ACC112 (cell line): ENCODE measurements at regions not wholly inside any gene's neighbourhood (a gene's known extent, or its start where the extent isn't known, plus 50 kb on each side); places are given as distances from the start of the nearest gene placed in this dataset.

ENCODE experiments used
- H2AFZ ChIP-seq: fragments of 200-600 bp; sonication (generic); one replicate; pipeline ENCODE4 v1.6.0; 2017; ENCODE audit warnings: antibody characterized with exemption, low read length; ENCODE audit not compliant: unreplicated experiment
- H3K27ac ChIP-seq: fragments of 200-600 bp; sonication (generic); 2 replicates; pipeline ENCODE4 v1.5.1; 2014; ENCODE audit warnings: low read depth, mild to moderate bottlenecking, antibody characterized with exemption, low read length, moderate library complexity
- H3K27me3 ChIP-seq: fragments of 200-600 bp; sonication (generic); 2 replicates; pipeline ENCODE4 v1.6.1; 2014; ENCODE audit warnings: mild to moderate bottlenecking, antibody characterized with exemption, low read length, moderate library complexity, mixed read lengths; ENCODE audit not compliant: insufficient read depth
- H3K36me3 ChIP-seq: fragments of 200-600 bp; sonication (generic); 2 replicates; pipeline ENCODE4 v1.6.1; 2016; ENCODE audit warnings: mild to moderate bottlenecking, antibody characterized with exemption, low read length, moderate library complexity, mixed read lengths; ENCODE audit not compliant: insufficient read depth
- H3K4me1 ChIP-seq: fragments of 200-600 bp; sonication (generic); one replicate; pipeline ENCODE4 v1.6.1; 2016; ENCODE audit warnings: low read length, mixed read lengths; ENCODE audit not compliant: insufficient read depth, unreplicated experiment, control insufficient read depth
- H3K4me3 ChIP-seq: fragments of 200-600 bp; sonication (generic); 2 replicates; pipeline ENCODE4 v1.5.1; 2014; ENCODE audit warnings: mild to moderate bottlenecking, low read depth, low read length
- H3K79me2 ChIP-seq: fragments of 200-600 bp; sonication (generic); one replicate; pipeline ENCODE4 v1.6.0; 2016; ENCODE audit warnings: low read length; ENCODE audit not compliant: control insufficient read depth, unreplicated experiment, insufficient read depth

DNA sequence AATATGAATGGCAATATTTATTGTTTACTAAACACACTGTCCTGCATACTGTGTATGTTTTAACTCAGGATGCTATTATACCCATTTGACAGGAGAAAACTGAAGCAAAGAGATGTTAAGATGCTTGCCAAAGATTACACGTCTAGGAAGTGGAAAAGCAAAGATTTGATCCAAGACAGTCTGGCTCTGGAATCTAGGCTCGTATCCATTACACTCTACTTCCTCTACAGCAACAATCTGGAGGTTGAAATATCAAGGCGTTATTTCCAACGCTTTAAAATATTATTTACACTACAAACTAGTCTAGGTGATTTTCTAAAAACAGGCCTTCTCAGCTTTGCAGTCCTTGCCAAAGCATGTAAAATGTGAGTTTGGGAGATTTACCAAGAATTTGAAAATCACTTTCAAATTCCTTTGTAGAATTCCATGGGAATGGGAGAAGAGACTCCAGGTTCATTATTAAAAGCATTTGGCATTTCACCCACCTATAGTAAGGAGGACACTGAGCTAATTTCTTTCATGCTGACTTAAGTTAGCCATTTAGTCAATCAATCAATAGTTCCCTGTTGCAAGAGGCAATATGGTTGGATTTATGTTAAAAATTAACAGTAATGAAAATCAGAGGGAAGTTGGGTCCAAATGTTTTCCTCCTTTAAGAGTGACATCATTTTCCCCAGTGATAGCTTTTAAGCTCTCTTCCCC is 356.3 kb upstream of the SMARCA2 start:
- H3K27ac ChIP-seq: no peak overlapping the region
- H3K79me2 ChIP-seq: no peaks in the 10 kb centered on the region
- H2AFZ ChIP-seq: no peak overlapping the region
- H3K4me1 ChIP-seq: no peaks in the 10 kb centered on the region
- no peaks in the 10 kb centered on the region for H3K36me3 ChIP-seq
- H3K27me3 ChIP-seq: no peaks in the 10 kb centered on the region
- no peak overlapping the region for H3K4me3 ChIP-seq

GRCh38 chr9:1659363-1659690 is 355.8 kb upstream of the SMARCA2 start:
- no peaks in the 10 kb centered on the region for H3K36me3 ChIP-seq
- no peak overlapping the region for H3K4me3 ChIP-seq
- no peak overlapping the region for H2AFZ ChIP-seq
- no peak overlapping the region for H3K27ac ChIP-seq
- no peaks in the 10 kb centered on the region for H3K79me2 ChIP-seq
- H3K27me3 ChIP-seq: no peaks in the 10 kb centered on the region
- no peaks in the 10 kb centered on the region for H3K4me1 ChIP-seq

GRCh38 chr9:1668441-1668840 is 346.7 kb upstream of the SMARCA2 start:
- Histone ChIP-seq H3K4me1 (no peaks in the 10 kb centered on the region), H3K27ac (no peak overlapping the region), H3K36me3 (no peaks in the 10 kb centered on the region), H3K4me3 (no peak overlapping the region), H2AFZ (no peak overlapping the region), H3K27me3 (no peaks in the 10 kb centered on the region), H3K79me2 (no peaks in the 10 kb centered on the region)

- H3K4me3 ChIP-seq: no peak overlapping the region
- no peak overlapping the region for H2AFZ ChIP-seq
- H3K79me2 ChIP-seq: no peaks in the 10 kb centered on the region
- H3K4me1 ChIP-seq: no peaks in the 10 kb centered on the region
- H3K36me3 ChIP-seq: no peaks in the 10 kb centered on the region
- no peaks in the 10 kb centered on the region for H3K27me3 ChIP-seq
- H3K27ac ChIP-seq: no peak overlapping the region
Observed at GRCh38 chr9:1673300-1673699, 341.8 kb upstream of the SMARCA2 start.

GRCh38 chr9:1676771-1677170 is 338.4 kb upstream of the SMARCA2 start:
- Histone ChIP-seq H3K27ac (no peak overlapping the region), H3K4me3 (no peak overlapping the region), H3K79me2 (no peaks in the 10 kb centered on the region), H3K36me3 (no peaks in the 10 kb centered on the region), H3K27me3 (no peaks in the 10 kb centered on the region), H3K4me1 (no peaks in the 10 kb centered on the region), H2AFZ (no peak overlapping the region)

DNA sequence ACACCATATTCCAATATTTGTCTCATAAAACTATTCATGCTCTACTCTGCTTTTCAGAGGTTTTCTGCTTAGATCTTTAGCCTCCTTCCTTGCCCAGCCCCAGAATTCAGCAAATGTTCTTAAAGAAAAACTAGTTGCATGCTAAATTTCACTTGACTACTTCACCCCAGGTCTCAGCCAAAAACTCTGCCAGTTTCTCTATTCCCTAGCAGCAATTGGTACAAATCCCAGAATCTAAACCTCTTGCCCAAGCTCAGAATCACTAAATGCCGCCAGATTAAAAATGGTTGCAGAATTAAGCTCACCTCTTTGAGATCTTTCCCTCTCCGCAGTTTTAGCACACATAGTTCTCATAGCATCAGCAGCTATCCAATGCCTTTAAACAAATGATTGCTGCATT is 331.2 kb upstream of the SMARCA2 start:
- Histone ChIP-seq H3K36me3 (no peaks in the 10 kb centered on the region), H3K4me3 (no peak overlapping the region), H3K4me1 (no peaks in the 10 kb centered on the region)

GRCh38 chr9:1698991-1699390 is 316.2 kb upstream of the SMARCA2 start:
- Histone ChIP-seq H2AFZ (no peak overlapping the region), H3K36me3 (no peaks in the 10 kb centered on the region), H3K79me2 (no peaks in the 10 kb centered on the region), H3K27me3 (no peaks in the 10 kb centered on the region), H3K4me3 (no peak overlapping the region), H3K27ac (no peak overlapping the region), H3K4me1 (no peaks in the 10 kb centered on the region)

More for the DNA sequence above, 331.2 kb upstream of the SMARCA2 start:
- no peaks in the 10 kb centered on the region for H3K27me3 ChIP-seq
- H3K27ac ChIP-seq: no peak overlapping the region
- H2AFZ ChIP-seq: no peak overlapping the region
- H3K79me2 ChIP-seq: no peaks in the 10 kb centered on the region

- Histone ChIP-seq H3K27ac (no peak overlapping the region), H3K4me1 (no peaks in the 10 kb centered on the region), H3K27me3 (no peaks in the 10 kb centered on the region), H3K36me3 (no peaks in the 10 kb centered on the region), H3K79me2 (no peaks in the 10 kb centered on the region), H2AFZ (no peak overlapping the region), H3K4me3 (no peak overlapping the region)
Observed at GRCh38 chr9:1701113-1701512, 314.0 kb upstream of the SMARCA2 start.

DNA sequence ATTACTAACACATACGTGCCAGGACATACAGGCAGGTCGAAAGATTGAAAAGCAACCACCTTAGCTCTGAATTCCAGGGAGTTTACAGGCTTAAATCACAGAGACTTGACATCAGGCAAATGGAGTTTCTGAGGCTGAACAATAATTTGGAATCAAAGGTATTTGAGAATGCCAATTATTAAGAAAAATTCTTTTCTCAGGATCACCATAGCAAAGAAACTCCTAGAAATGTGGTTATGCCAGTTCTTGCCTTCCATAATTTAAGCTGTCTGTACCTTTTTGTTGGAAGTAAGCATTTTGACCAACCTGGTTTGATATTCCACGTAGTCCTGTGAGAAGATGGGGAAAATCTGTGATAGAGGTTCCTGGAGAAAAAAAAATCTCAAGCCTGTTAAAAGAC is 312.4 kb upstream of the SMARCA2 start:
- Histone ChIP-seq H3K4me1 (no peaks in the 10 kb centered on the region), H3K36me3 (no peaks in the 10 kb centered on the region), H3K27me3 (no peaks in the 10 kb centered on the region), H3K4me3 (no peak overlapping the region), H2AFZ (no peak overlapping the region), H3K79me2 (no peaks in the 10 kb centered on the region), H3K27ac (no peak overlapping the region)

DNA sequence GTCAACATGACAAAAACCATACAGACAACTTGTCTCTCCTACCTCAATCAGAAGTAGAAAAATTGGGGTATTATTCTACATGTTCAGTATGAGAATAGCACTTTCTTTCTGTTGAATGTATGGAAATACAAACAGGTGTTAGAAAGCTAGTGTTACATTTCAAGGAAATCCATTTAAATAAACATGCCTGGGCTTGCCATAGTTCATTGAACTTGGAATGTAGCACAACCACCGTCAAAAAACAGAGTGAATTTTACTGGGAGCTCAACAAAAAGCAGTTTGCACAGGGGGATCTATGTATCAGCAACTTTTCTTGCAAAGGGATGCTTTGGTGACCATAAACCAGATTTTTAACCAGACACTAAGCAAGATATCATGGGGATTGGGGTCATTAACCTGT is 307.9 kb upstream of the SMARCA2 start:
- Histone ChIP-seq H3K79me2 (no peaks in the 10 kb centered on the region), H3K4me1 (no peaks in the 10 kb centered on the region), H2AFZ (no peak overlapping the region), H3K36me3 (no peaks in the 10 kb centered on the region), H3K27ac (no peak overlapping the region), H3K27me3 (no peaks in the 10 kb centered on the region), H3K4me3 (no peak overlapping the region)

DNA sequence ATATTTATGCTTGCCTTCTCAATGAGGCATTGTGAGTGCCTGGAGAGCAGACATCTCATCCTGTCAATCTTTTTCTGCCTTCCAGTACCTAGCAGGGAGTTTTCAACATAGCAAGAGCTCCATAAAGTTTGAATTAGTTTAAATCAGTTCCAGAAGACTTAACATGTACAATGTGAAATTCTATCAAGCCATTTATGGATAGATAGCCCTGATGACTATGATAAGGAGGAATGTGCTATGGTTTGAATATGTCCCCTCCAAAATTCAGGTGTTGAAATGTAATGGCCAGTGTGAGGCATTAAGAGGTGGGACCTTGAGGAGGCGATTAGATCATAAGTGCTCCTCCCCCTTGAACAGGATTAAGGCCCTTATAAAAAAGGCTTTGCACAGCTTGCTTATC is 306.9 kb upstream of the SMARCA2 start:
- Histone ChIP-seq H3K27ac (no peak overlapping the region), H3K79me2 (no peaks in the 10 kb centered on the region)

More for the DNA sequence above, 306.9 kb upstream of the SMARCA2 start:
- Histone ChIP-seq H3K4me1 (no peaks in the 10 kb centered on the region), H3K4me3 (no peak overlapping the region), H3K27me3 (no peaks in the 10 kb centered on the region), H2AFZ (no peak overlapping the region), H3K36me3 (no peaks in the 10 kb centered on the region)
